Upper lobe of left lung (tissue), 6 donors: ENCODE measurements at regions not wholly inside any gene's neighbourhood (a gene's known extent, or its start where the extent isn't known, plus 50 kb on each side); places are given as distances from the start of the nearest gene placed in this dataset.
A peak's percentile ranks its signal among the peaks of the same experiment; 100 is the strongest.

Experiments used
- ATAC-seq, 2 donors: fragments of 200-7000 bp; cut with Tn5 transposase; one replicate each; pipeline ENCODE4 v1.9.1; 2022; ENCODE audit warnings: mild to moderate bottlenecking in 2 of 2, moderate library complexity in 2 of 2; ENCODE audit not compliant: low FRiP score in 2 of 2
- DNase-seq, 2 donors: peaks; one replicate each; pipeline ENCODE4 v3.0.0-alpha.2; 2019 to 2020
- H3K27ac ChIP-seq, 4 donors: fragments of 200-600 bp; sonication (generic); one replicate each; pipeline ENCODE4 v1.5.1; 2016 to 2019
- H3K27me3 ChIP-seq, 4 donors: fragments of 200-600 bp; sonication (generic); one replicate each; pipeline ENCODE4 v1.5.1; 2017 to 2019
- H3K36me3 ChIP-seq, 4 donors: fragments of 200-600 bp; sonication (generic); one replicate each; pipeline ENCODE4 v1.5.1; 2016 to 2019
- H3K4me1 ChIP-seq, 4 donors: fragments of 200-600 bp; sonication (generic); one replicate each; pipeline ENCODE4 v1.5.1; 2018 to 2019
- H3K4me3 ChIP-seq, 4 donors: fragments of 200-600 bp; sonication (generic); one replicate each; pipeline ENCODE4 v1.5.1; 2017 to 2019; ENCODE audit warnings: mild to moderate bottlenecking in 2 of 4, moderate library complexity in 1 of 4
- H3K9me3 ChIP-seq, 4 donors: fragments of 200-600 bp; sonication (generic); one replicate each; pipeline ENCODE4 v1.5.1; 2018 to 2019
- EP300 ChIP-seq, 4 donors: sonication (generic); formaldehyde crosslinking; IDR thresholded peaks; one replicate each; pipeline ENCODE4 v1.5.1; 2017; ENCODE audit warnings: antibody characterized with exemption in 4 of 4, control low read depth in 2 of 4
- POLR2A ChIP-seq, 4 donors: fragments of 450-650 bp; IDR thresholded peaks; one replicate each; pipeline ENCODE4 v1.5.1; 2016 to 2017; ENCODE audit warnings: antibody characterized with exemption in 4 of 4, mild to moderate bottlenecking in 2 of 4
- POLR2AphosphoS5 ChIP-seq, 2 donors: sonication (generic); formaldehyde crosslinking; IDR thresholded peaks; one replicate each; pipeline ENCODE4 v1.5.1; 2017; ENCODE audit warnings: antibody characterized with exemption in 2 of 2
- WGBS, 2 donors: methylation state at CpG; one replicate each; pipeline ENCODE4 v1.1.5; 2017 to 2018; 5-methylcytosine and 5-hydroxymethylcytosine counted together
- TF ChIP-seq, protein P1 (sequence below), 6 experiments: fragments of 450-650 bp in 4 of 6; fragments of 200-600 bp in 2 of 6; sonication (generic) in 2 of 6; IDR thresholded peaks; one replicate each; pipeline ENCODE4 v1.5.1; 2016 to 2019; ENCODE audit warnings: antibody characterized with exemption in 6 of 6
- donor health status: DM: no; HTN: no; CAD: no; lungs with moderate emphysema.
- donor health status: DM: no; HTN: yes; CAD: no; lungs with severe emphysema.

GRCh38 chr14:75344411-75344810 is 65.8 kb downstream of the FOS start:
- Histone ChIP-seq H3K36me3 (no peaks in the 10 kb centered on the region), H3K27me3 (no peaks in the 10 kb centered on the region), H3K9me3 (no peaks in the 10 kb centered on the region), H3K4me1 (peaks cover 23 to 34% (median 27%) of the 10 kb centered on the region in 4 donors), H3K27ac (peak overlapping the region in 2 of 4 donors; percentile 19 to 35), H3K4me3 (no peak overlapping the region)
- WGBS, 2 donors: 66 to 72% methylated on average over 2 of the region's 2 CpGs
- DNase-seq (no peak), ATAC-seq (no peak)
- TF ChIP-seq POLR2A (IDR thresholded peaks at IDR 0.05) (no peak), POLR2AphosphoS5 (IDR thresholded peaks at IDR 0.05) (no peak), EP300 (IDR thresholded peaks at IDR 0.05) (no peak)
- TF ChIP-seq, protein P1, sequence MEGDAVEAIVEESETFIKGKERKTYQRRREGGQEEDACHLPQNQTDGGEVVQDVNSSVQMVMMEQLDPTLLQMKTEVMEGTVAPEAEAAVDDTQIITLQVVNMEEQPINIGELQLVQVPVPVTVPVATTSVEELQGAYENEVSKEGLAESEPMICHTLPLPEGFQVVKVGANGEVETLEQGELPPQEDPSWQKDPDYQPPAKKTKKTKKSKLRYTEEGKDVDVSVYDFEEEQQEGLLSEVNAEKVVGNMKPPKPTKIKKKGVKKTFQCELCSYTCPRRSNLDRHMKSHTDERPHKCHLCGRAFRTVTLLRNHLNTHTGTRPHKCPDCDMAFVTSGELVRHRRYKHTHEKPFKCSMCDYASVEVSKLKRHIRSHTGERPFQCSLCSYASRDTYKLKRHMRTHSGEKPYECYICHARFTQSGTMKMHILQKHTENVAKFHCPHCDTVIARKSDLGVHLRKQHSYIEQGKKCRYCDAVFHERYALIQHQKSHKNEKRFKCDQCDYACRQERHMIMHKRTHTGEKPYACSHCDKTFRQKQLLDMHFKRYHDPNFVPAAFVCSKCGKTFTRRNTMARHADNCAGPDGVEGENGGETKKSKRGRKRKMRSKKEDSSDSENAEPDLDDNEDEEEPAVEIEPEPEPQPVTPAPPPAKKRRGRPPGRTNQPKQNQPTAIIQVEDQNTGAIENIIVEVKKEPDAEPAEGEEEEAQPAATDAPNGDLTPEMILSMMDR (IDR thresholded peaks at IDR 0.05): no peak

DNA sequence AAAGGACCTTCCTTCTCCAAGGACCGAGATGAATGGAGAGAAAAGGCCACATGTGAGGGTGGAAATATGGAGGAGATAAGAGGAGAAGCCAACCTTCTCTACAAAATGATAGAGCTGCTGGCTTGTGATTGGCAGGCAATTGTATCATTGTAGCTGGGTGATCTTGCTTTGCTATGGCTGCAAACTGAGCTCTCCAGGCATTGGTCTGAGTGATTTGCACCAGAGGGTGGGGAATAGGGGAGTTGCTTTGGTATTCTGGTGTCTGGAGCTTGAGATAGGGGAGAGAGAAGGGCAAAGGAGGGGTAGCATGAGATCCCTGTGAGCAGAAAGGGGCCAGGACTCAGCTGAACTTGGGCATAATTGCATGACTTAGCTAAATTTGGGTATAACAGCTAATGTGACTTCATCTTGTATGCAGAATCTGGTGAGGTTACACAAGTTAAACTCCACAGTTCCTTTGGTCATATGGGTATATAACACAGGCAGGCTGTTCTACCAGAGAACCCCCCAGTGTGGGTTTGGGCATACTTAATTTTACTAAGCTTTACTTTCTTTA is 72.0 kb downstream of the FOS start:
- TF ChIP-seq POLR2A (IDR thresholded peaks at IDR 0.05): no peak
- TF ChIP-seq POLR2AphosphoS5 (IDR thresholded peaks at IDR 0.05): no peak
- no peak for TF ChIP-seq EP300 (IDR thresholded peaks at IDR 0.05)
- TF ChIP-seq, protein P1 (IDR thresholded peaks at IDR 0.05): no peak
- 77 to 94% methylated on average over 1 of the region's 1 CpG for WGBS, 2 donors
- H3K27ac ChIP-seq: no peak overlapping the region

GRCh38 chr14:75359098-75359497 is 68.7 kb upstream of the JDP2 start:
- ATAC-seq (no peak), DNase-seq (no peak)
- Histone ChIP-seq H3K4me3 (no peak overlapping the region), H3K36me3 (no peaks in the 10 kb centered on the region), H3K9me3 (no peaks in the 10 kb centered on the region), H3K4me1 (peaks cover 0 to 3% (median 0%) of the 10 kb centered on the region in 4 donors), H3K27me3 (no peaks in the 10 kb centered on the region), H3K27ac (no peak overlapping the region)
- WGBS, 2 donors: 87 to 91% methylated on average over 3 of the region's 3 CpGs
- TF ChIP-seq EP300 (IDR thresholded peaks at IDR 0.05) (no peak), POLR2AphosphoS5 (IDR thresholded peaks at IDR 0.05) (no peak), POLR2A (IDR thresholded peaks at IDR 0.05) (no peak)
- TF ChIP-seq, protein P1 (IDR thresholded peaks at IDR 0.05): no peak

More for the DNA sequence above, 72.0 kb downstream of the FOS start:
- no peaks in the 10 kb centered on the region for H3K36me3 ChIP-seq
- no peaks in the 10 kb centered on the region for H3K4me1 ChIP-seq
- no peaks in the 10 kb centered on the region for H3K27me3 ChIP-seq
- ATAC-seq (no peak), DNase-seq (no peak)
- no peaks in the 10 kb centered on the region for H3K9me3 ChIP-seq
- no peak overlapping the region for H3K4me3 ChIP-seq

DNA sequence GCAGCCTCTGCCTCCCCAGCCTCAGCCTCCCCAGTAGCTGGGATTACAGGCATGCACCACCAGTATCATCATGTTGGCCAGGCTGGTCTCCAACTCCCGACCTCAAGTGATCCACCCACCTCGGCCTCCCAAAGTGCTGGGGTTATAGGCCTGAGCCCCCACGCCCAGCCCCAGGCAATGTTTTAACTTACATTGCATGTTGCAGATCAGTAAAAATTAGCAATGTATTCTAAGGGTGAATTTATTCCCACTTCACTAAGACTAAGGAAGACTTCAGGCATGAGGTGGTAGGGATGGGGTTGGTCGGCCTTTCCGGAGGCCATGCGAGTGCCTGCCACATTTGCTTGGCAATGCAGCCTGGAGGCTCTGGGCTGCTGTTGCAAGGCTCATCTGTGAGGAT is 66.8 kb upstream of the JDP2 start:
- no peaks in the 10 kb centered on the region for H3K9me3 ChIP-seq
- H3K36me3 ChIP-seq: no peaks in the 10 kb centered on the region
- no peak overlapping the region for H3K4me3 ChIP-seq
- 79 to 83% methylated on average over 6 of the region's 6 CpGs for WGBS, 2 donors
- DNase-seq: no peak
- H3K27ac ChIP-seq: no peak overlapping the region
- TF ChIP-seq POLR2AphosphoS5 (IDR thresholded peaks at IDR 0.05) (no peak), POLR2A (IDR thresholded peaks at IDR 0.05) (no peak), EP300 (IDR thresholded peaks at IDR 0.05) (no peak)
- TF ChIP-seq, protein P1 (IDR thresholded peaks at IDR 0.05): no peak
- H3K27me3 ChIP-seq: no peaks in the 10 kb centered on the region
- no peak for ATAC-seq
- H3K4me1 ChIP-seq: peaks cover 0 to 3% (median 0%) of the 10 kb centered on the region in 4 donors
